CD4-positive, CD25-positive, alpha-beta regulatory T cell (primary cell): ENCODE measurements at regions not wholly inside any gene's neighbourhood (a gene's known extent, or its start where the extent isn't known, plus 50 kb on each side); places are given as distances from the start of the nearest gene placed in this dataset.

Source experiments
- ATAC-seq, 2 donors: fragments of 150-1000 bp; cut with Tn5 transposase; one replicate each; pipeline ENCODE4 v1.10.0; 2021; ENCODE audit warnings: low read depth in 2 of 2, moderate number of reproducible peaks in 2 of 2, moderate library complexity in 1 of 2
- DNase-seq, 3 donors: peaks; one replicate each; pipeline versions ENCODE4 v3.0.0 to v3.0.0-alpha.2; 2012 to 2022; ENCODE audit warnings: mixed read lengths in 1 of 3
- H3K27ac ChIP-seq: one replicate; pipeline ENCODE4 v1.7.0; 2013; ENCODE audit warnings: mild to moderate bottlenecking, low read length; ENCODE audit not compliant: insufficient read depth, poor library complexity, severe bottlenecking
- H3K27me3 ChIP-seq: one replicate; pipeline ENCODE4 v1.7.0; 2013; ENCODE audit warnings: low read length; ENCODE audit not compliant: control insufficient read depth, insufficient read depth
- H3K36me3 ChIP-seq: one replicate; pipeline ENCODE4 v1.7.0; 2013; ENCODE audit warnings: mild to moderate bottlenecking, low read length, moderate library complexity; ENCODE audit not compliant: control insufficient read depth, insufficient read depth
- H3K4me1 ChIP-seq: 2 replicates; pipeline ENCODE4 v1.7.0; 2013; ENCODE audit warnings: mild to moderate bottlenecking, low read length; ENCODE audit not compliant: insufficient read depth, control insufficient read depth, poor library complexity, severe bottlenecking
- H3K4me3 ChIP-seq: one replicate; pipeline ENCODE4 v1.7.0; 2013; ENCODE audit warnings: low read depth, mild to moderate bottlenecking, low read length, moderate library complexity
- H3K9me3 ChIP-seq, 2 experiments: 1 replicate in 1 of 2; 2 replicates in 1 of 2; pipeline ENCODE4 v1.7.0; 2013; ENCODE audit warnings: low read length in 2 of 2, mild to moderate bottlenecking in 1 of 2, moderate library complexity in 1 of 2; ENCODE audit not compliant: control insufficient read depth in 2 of 2
- H3K27ac Mint-ChIP-seq, 3 donors: one replicate each; pipeline ENCODE4 v1.8.0; 2020 to 2022; ENCODE audit warnings: mild to moderate bottlenecking in 3 of 3, mixed read lengths in 3 of 3, moderate library complexity in 2 of 3
- H3K27me3 Mint-ChIP-seq: one replicate; pipeline ENCODE4 v1.8.0; 2022; ENCODE audit warnings: mild to moderate bottlenecking, mixed read lengths
- H3K36me3 Mint-ChIP-seq: one replicate; pipeline ENCODE4 v1.8.0; 2020; ENCODE audit warnings: mixed read lengths
- H3K4me1 Mint-ChIP-seq, 4 donors: one replicate each; pipeline ENCODE4 v1.8.0; 2020 to 2022; ENCODE audit warnings: mixed read lengths in 4 of 4, mild to moderate bottlenecking in 1 of 4
- H3K4me3 Mint-ChIP-seq, 4 donors: one replicate each; pipeline ENCODE4 v1.8.0; 2020 to 2022; ENCODE audit warnings: mild to moderate bottlenecking in 4 of 4, mixed read lengths in 4 of 4, moderate library complexity in 3 of 4
- H3K9me3 Mint-ChIP-seq, 7 donors: one replicate each; pipeline ENCODE4 v1.8.0; 2020 to 2022; ENCODE audit warnings: mixed read lengths in 7 of 7, mild to moderate bottlenecking in 3 of 7, moderate library complexity in 2 of 7

DNA sequence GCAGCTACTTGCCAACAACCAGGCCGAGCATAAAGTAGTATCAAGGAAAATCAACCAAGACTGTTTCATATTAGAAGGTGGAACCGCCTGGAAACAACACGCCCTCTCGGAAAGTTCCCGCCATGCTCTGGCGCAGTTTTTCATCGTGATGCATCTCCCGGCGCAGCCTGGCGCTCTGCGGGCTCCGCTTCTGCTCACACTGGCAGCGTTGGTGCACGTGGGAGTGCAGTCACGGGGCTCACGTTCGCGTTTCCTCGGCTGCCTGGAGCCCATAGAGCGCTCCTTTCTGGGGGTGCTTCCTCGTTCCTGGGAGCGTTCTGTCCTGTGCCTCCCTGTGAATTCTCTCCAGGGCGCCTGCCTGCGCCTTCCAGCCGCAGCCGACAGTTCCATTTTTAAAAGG, 227.3 kb downstream of the TBXT start:
- H3K4me1 Mint-ChIP-seq, result no peaks in the 10 kb centered on the region
- no peaks in the 10 kb centered on the region for H3K36me3 Mint-ChIP-seq
- H3K4me3 Mint-ChIP-seq, result no peak overlapping the region
- DNase-seq, result no peak
- no peak for ATAC-seq
- no peak overlapping the region for H3K4me3 ChIP-seq
- H3K36me3 ChIP-seq, result no peaks in the 10 kb centered on the region
- no peaks in the 10 kb centered on the region for H3K9me3 ChIP-seq
- H3K9me3 Mint-ChIP-seq, result peaks cover 0 to 10% (median 1%) of the 10 kb centered on the region in 7 donors
- no peak overlapping the region for H3K27ac ChIP-seq
- H3K4me1 ChIP-seq, result no peaks in the 10 kb centered on the region
- H3K27me3 ChIP-seq, result peaks cover 3% of the 10 kb centered on the region
- H3K27me3 Mint-ChIP-seq, result no peaks in the 10 kb centered on the region
- no peak overlapping the region for H3K27ac Mint-ChIP-seq

DNA sequence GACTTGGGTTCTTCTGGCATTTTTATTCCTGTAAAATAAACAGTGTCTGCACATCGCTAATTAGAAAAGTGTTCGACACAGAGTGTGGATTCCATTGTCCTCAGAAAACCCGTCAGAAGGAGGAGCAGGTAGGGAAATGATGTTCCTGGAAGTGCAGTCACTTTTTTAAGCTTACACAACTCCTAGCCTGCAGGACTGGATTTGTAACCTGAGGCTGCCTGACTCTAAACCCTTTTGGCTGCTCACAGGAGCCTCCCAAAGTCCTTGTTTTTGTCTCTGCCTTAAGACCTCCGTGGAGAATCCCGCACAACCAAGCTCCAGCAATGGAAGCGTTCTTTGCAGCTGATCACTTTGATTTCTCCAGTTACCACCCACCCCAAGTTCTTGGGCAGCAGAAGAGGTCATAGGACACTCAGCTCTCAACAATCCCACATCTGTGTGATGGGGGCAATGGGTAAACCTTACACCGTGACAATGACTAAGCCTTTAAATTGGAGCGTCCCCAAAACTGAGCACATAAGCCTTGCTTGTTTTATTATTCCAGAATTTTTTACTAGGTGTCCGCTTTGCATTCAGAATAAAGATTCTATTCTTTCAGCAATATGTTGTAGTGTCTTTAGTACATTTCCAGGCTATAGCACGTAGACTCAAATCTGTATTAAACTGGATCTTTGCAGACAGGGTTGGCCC, 227.9 kb downstream of the TBXT start:
- Histone ChIP-seq H3K27ac (no peak overlapping the region), H3K9me3 (no peaks in the 10 kb centered on the region), H3K27me3 (peaks cover 3% of the 10 kb centered on the region), H3K36me3 (no peaks in the 10 kb centered on the region), H3K4me1 (no peaks in the 10 kb centered on the region), H3K4me3 (no peak overlapping the region)
- ATAC-seq (no peak), DNase-seq (no peak)
- no peak overlapping the region for H3K4me3 Mint-ChIP-seq
- no peaks in the 10 kb centered on the region for H3K4me1 Mint-ChIP-seq
- H3K9me3 Mint-ChIP-seq, result peaks cover 0 to 10% (median 1%) of the 10 kb centered on the region in 7 donors
- no peak overlapping the region for H3K27ac Mint-ChIP-seq
- H3K27me3 Mint-ChIP-seq, result no peaks in the 10 kb centered on the region
- H3K36me3 Mint-ChIP-seq, result no peaks in the 10 kb centered on the region

DNA sequence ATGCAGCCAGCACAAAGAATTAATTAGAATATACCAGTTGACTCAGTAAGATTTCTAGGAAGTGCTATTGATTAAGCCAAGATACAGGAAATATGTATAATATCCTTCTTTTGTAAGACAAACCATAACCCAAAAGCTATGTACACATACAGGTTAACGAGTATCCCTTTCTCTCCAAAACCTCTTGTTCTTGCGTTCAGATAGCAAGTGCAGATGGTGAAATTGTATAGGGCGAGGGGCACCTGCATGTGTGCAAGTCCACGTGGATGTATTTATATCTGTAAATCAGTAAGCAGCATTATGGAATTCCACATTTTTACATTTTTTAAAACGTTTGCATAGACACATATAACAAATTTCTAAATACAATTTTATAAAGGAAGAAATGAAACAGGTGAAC, 228.6 kb downstream of the TBXT start:
- Mint-ChIP-seq H3K27ac (no peak overlapping the region), H3K27me3 (no peaks in the 10 kb centered on the region), H3K9me3 (peaks cover 0 to 7% (median 1%) of the 10 kb centered on the region in 7 donors), H3K36me3 (no peaks in the 10 kb centered on the region), H3K4me1 (no peaks in the 10 kb centered on the region), H3K4me3 (no peak overlapping the region)
- H3K27ac ChIP-seq, result no peak overlapping the region
- H3K4me1 ChIP-seq, result no peaks in the 10 kb centered on the region
- H3K4me3 ChIP-seq, result no peak overlapping the region
- no peaks in the 10 kb centered on the region for H3K9me3 ChIP-seq
- no peak for ATAC-seq
- no peak for DNase-seq
- H3K27me3 ChIP-seq, result peaks cover 3% of the 10 kb centered on the region
- no peaks in the 10 kb centered on the region for H3K36me3 ChIP-seq

DNA sequence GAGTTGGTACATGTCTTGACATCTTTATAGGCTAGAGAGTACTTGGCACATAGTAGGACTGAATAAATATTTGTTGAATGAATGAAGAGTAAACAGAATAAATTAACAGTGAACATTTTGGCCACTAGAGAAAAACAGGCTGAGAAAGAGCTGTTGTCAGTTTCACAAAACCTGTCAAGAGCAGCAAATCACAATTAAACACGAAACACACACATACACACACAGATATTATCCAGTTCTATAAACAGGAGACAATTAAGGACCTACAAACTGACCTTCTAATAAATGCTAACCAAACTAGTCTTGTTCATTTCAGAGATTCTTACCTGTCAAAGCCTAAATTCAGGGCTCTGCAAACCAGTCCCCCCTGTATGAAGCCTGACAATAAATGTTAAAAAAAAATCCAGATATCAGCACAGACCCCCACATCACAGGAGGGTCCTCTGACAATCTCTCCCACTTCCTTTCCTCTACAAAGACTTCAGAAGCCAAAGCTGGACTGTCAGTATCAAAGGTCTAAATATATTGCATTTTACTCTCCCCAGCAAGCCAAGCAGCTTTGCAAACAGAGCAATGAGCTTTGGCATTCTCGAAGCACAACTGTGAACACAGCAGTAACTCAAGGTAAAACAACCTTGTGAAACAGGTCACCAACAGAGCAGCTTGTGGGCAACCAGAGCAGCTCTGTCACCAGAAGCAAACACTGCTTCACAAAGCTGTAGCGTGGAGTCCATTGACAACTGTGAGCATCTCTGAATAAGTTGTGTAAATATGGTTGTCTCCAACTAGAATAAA, 229.9 kb downstream of the TBXT start:
- DNase-seq (no peak), ATAC-seq (no peak)
- Mint-ChIP-seq H3K36me3 (no peaks in the 10 kb centered on the region), H3K4me1 (no peaks in the 10 kb centered on the region), H3K4me3 (no peak overlapping the region), H3K27me3 (no peaks in the 10 kb centered on the region), H3K27ac (no peak overlapping the region), H3K9me3 (peaks cover 0 to 5% (median 1%) of the 10 kb centered on the region in 7 donors)
- no peaks in the 10 kb centered on the region for H3K4me1 ChIP-seq
- no peaks in the 10 kb centered on the region for H3K9me3 ChIP-seq
- no peaks in the 10 kb centered on the region for H3K36me3 ChIP-seq
- H3K27ac ChIP-seq, result no peak overlapping the region
- H3K4me3 ChIP-seq, result no peak overlapping the region
- peaks cover 3% of the 10 kb centered on the region for H3K27me3 ChIP-seq

DNA sequence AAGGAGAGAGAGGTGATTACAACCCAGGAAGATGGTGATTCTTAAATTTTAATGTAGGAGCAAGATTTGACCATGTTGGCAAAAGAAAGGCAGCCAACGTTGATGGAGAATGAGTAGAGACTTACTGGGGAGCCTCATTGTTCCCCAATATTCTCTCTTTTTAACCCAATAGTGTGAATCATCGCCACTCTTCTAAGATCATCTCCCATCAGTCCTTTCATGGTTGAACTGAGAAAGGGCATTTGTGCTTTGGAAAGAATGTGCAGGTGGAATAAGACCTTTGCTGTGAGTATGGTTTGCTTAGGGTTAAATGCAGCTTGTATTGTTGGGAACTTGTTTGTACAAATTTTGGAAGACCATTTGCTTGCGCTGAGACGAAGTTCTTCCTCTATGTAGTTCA, 231.0 kb downstream of the TBXT start:
- peaks cover 3% of the 10 kb centered on the region for H3K27me3 ChIP-seq
- ATAC-seq, result no peak
- no peaks in the 10 kb centered on the region for H3K36me3 ChIP-seq
- H3K36me3 Mint-ChIP-seq, result no peaks in the 10 kb centered on the region
- H3K27me3 Mint-ChIP-seq, result no peaks in the 10 kb centered on the region
- H3K27ac ChIP-seq, result no peak overlapping the region
- peaks cover 0 to 3% (median under 1%) of the 10 kb centered on the region in 7 donors for H3K9me3 Mint-ChIP-seq
- DNase-seq, result no peak
- H3K27ac Mint-ChIP-seq, result no peak overlapping the region
- no peak overlapping the region for H3K4me3 ChIP-seq
- no peaks in the 10 kb centered on the region for H3K4me1 Mint-ChIP-seq
- no peak overlapping the region for H3K4me3 Mint-ChIP-seq
- no peaks in the 10 kb centered on the region for H3K9me3 ChIP-seq
- H3K4me1 ChIP-seq, result no peaks in the 10 kb centered on the region

DNA sequence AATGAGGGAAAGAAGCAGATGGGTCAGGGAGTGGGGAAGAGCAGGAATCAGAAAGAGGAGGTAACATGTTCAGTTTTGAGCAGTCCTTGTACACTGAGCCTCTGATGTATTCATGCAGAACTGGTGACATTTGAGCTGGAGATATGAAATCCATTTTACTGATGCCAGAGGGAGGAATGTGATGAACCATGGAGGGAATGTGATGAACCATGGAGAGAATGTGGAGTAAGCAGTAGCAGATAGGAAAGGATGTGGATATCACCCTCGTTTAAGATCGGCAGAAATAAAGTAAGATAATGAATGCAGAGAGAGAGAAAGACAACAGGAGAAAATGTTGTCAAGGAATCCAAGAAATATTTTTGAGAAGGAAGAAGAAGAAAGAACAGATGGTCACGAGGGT, 231.6 kb downstream of the TBXT start:
- no peak overlapping the region for H3K4me3 Mint-ChIP-seq

DNA sequence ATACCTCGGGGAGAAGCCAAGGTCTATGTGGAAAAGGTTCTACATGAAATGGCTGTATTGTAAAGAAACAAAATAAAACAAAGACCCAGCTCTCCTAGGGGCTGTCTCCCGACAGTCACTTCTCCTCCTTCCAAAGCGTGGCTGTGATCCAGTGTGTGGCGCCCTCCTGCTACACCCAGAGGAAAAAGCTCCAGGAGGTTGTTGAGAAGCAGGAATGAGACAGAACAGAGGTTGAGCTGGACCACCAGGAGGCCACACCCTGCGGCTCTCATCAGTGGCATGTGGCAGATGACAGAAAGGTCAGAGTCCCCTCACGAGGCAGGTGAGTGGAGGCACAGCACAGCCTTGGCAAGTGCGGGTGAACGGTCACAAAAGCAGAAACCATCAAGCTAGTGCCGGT, 236.0 kb downstream of the TBXT start:
- no peak for ATAC-seq
- Mint-ChIP-seq H3K27me3 (no peaks in the 10 kb centered on the region), H3K9me3 (peaks cover 0 to 2% (median 0%) of the 10 kb centered on the region in 7 donors)

More for the DNA sequence above, 231.6 kb downstream of the TBXT start:
- no peaks in the 10 kb centered on the region for H3K4me1 Mint-ChIP-seq
- H3K36me3 Mint-ChIP-seq, result no peaks in the 10 kb centered on the region
- H3K4me1 ChIP-seq, result no peaks in the 10 kb centered on the region
- DNase-seq, result no peak
- H3K4me3 ChIP-seq, result no peak overlapping the region
- no peaks in the 10 kb centered on the region for H3K9me3 ChIP-seq
- H3K9me3 Mint-ChIP-seq, result peaks cover 0 to 1% (median 0%) of the 10 kb centered on the region in 7 donors
- no peaks in the 10 kb centered on the region for H3K27me3 Mint-ChIP-seq
- ATAC-seq, result no peak
- peaks cover 3% of the 10 kb centered on the region for H3K27me3 ChIP-seq
- H3K36me3 ChIP-seq, result no peaks in the 10 kb centered on the region
- H3K27ac Mint-ChIP-seq, result no peak overlapping the region
- no peak overlapping the region for H3K27ac ChIP-seq

More for the DNA sequence above, 236.0 kb downstream of the TBXT start:
- Histone ChIP-seq H3K4me1 (no peaks in the 10 kb centered on the region), H3K4me3 (no peak overlapping the region), H3K27me3 (peaks cover 3% of the 10 kb centered on the region), H3K27ac (no peak overlapping the region), H3K36me3 (no peaks in the 10 kb centered on the region), H3K9me3 (no peaks in the 10 kb centered on the region)
- DNase-seq, result no peak
- Mint-ChIP-seq H3K36me3 (no peaks in the 10 kb centered on the region), H3K4me3 (no peak overlapping the region), H3K4me1 (no peaks in the 10 kb centered on the region), H3K27ac (no peak overlapping the region)
